Keratinocyte (primary cell): ENCODE measurements at regions not wholly inside any gene's neighbourhood (a gene's known extent, or its start where the extent isn't known, plus 50 kb on each side); places are given as distances from the start of the nearest gene placed in this dataset.

Source experiments
- DNase-seq: peaks from one replicate; pipeline ENCODE4 v3.0.0-alpha.2; 2011; ENCODE audit warnings: low read depth, missing footprints, low spot score
- FAIRE-seq: peaks from 2 replicates; lab custom pipeline; 2011; peaks lifted over from hg19 to GRCh38; lab: Jason Lieb, UNC
- H2AFZ ChIP-seq: 2 replicates; pipeline ENCODE4 v1.6.0; 2012; ENCODE audit warnings: low read length, control low read depth, inconsistent platforms; ENCODE audit not compliant: control insufficient read depth
- H3K27ac ChIP-seq: 2 replicates; pipeline ENCODE4 v1.5.1; 2011; ENCODE audit warnings: low read length; ENCODE audit not compliant: control insufficient read depth, insufficient read depth
- H3K27me3 ChIP-seq: 3 replicates; pipeline ENCODE4 v1.6.0; 2011; ENCODE audit warnings: low read length; ENCODE audit not compliant: control insufficient read depth, insufficient read depth; ENCODE audit errors: extremely low read depth
- H3K36me3 ChIP-seq, 2 experiments: 2 replicates in 1 of 2; 3 replicates in 1 of 2; pipeline ENCODE4 v1.5.1; 2011; ENCODE audit warnings: low read length in 2 of 2, mild to moderate bottlenecking in 1 of 2; ENCODE audit not compliant: control insufficient read depth in 2 of 2, insufficient read depth in 2 of 2; ENCODE audit errors: extremely low read depth in 1 of 2
- H3K4me1 ChIP-seq: 3 replicates; pipeline ENCODE4 v1.5.1; 2011; ENCODE audit warnings: low read length; ENCODE audit not compliant: control insufficient read depth, insufficient read depth; ENCODE audit errors: extremely low read depth
- H3K4me2 ChIP-seq: 3 replicates; pipeline ENCODE4 v1.6.0; 2011; ENCODE audit warnings: low read depth, low read length; ENCODE audit not compliant: control insufficient read depth, insufficient read depth; ENCODE audit errors: extremely low read depth
- H3K4me3 ChIP-seq, 3 experiments: fragments of 200-600 bp in 1 of 3; sonication (generic) in 1 of 3; 2 replicates in 2 of 3; 3 replicates in 1 of 3; pipeline ENCODE4 v1.5.1; 2011 to 2016; ENCODE audit warnings: low read length in 3 of 3, mild to moderate bottlenecking in 3 of 3, control low read depth in 2 of 3, inconsistent platforms in 1 of 3, low read depth in 1 of 3, mixed read lengths in 1 of 3, mixed run types in 1 of 3, moderate library complexity in 1 of 3; ENCODE audit not compliant: control insufficient read depth in 2 of 3, insufficient read depth in 2 of 3; ENCODE audit errors: extremely low read depth in 1 of 3
- H3K79me2 ChIP-seq: 2 replicates; pipeline ENCODE4 v1.6.0; 2012; ENCODE audit warnings: low read length; ENCODE audit not compliant: control insufficient read depth, insufficient read depth
- H3K9ac ChIP-seq: 3 replicates; pipeline ENCODE4 v1.6.0; 2011; ENCODE audit warnings: low read length; ENCODE audit not compliant: control insufficient read depth, insufficient read depth; ENCODE audit errors: extremely low read depth
- H3K9me1 ChIP-seq: 3 replicates; pipeline ENCODE4 v1.6.0; 2011; ENCODE audit warnings: low read length; ENCODE audit not compliant: control insufficient read depth, insufficient read depth; ENCODE audit errors: extremely low read depth
- H3K9me3 ChIP-seq: 2 replicates; pipeline ENCODE4 v1.5.1; 2012; ENCODE audit warnings: low read depth, low read length; ENCODE audit not compliant: control insufficient read depth
- H4K20me1 ChIP-seq: 3 replicates; pipeline ENCODE4 v1.6.0; 2011; ENCODE audit warnings: low read length; ENCODE audit not compliant: control insufficient read depth, insufficient read depth; ENCODE audit errors: extremely low read depth
- EZH2 ChIP-seq: IDR thresholded peaks from one replicate; pipeline ENCODE4 v1.6.1; 2012; ENCODE audit warnings: inconsistent platforms, mild to moderate bottlenecking, low read length, moderate library complexity
- dilution Hi-C: fragments of 300-500 bp; cut with MboI; formaldehyde crosslinking; loops from one replicate; pipeline ENCODE4 v1.7.0; 2020; ENCODE audit warnings: low sequenced_read_pairs; ENCODE audit not compliant: extremely low pct_ligation_motif_present
- TF ChIP-seq, protein P1 (sequence below), 3 experiments: IDR thresholded peaks in 1 of 3; conservative IDR thresholded peaks in 1 of 3; optimal IDR thresholded peaks in 1 of 3; 2 replicates in 2 of 3; 3 replicates in 1 of 3; pipeline versions ENCODE3 to v1.5.1; 2011; ENCODE audit warnings: low read length in 3 of 3, mild to moderate bottlenecking in 3 of 3, moderate library complexity in 2 of 3, control low read depth in 1 of 3, inconsistent platforms in 1 of 3; ENCODE audit not compliant: insufficient read depth in 2 of 3; ENCODE audit errors: extremely low read depth in 1 of 3

DNA sequence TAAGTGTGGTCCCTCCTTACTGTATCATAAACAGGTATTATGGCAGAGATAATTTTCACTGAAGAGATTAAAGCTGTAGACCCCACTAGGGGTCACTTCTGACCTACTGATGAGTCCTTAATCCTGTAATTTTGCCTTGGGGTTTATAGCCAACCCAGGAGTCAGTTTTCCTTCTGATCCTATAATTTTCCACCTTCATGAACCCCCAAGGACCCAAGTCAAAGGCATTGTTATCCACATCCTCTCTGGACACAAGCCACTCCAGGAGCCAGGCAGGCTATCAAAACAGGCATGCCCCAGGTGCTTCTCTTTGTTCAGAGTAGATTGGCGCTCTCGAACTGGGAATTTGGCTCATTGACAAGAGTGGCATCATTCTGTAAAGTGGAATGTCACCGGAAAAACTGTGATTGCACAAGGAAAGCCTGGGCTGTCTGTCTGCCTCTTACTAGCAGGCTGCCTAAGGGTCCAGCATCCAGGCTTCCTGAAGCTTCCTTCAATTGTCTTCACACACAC lies 1523.2 kb upstream of the FLRT2 start:
- Histone ChIP-seq H3K27me3 (no peaks in the 10 kb centered on the region), H4K20me1 (no peaks in the 10 kb centered on the region), H3K9me3 (no peaks in the 10 kb centered on the region), H3K4me3 (no peak overlapping the region), H3K4me2 (no peak overlapping the region), H3K27ac (no peak overlapping the region), H3K9ac (no peak overlapping the region), H2AFZ (no peak overlapping the region), H3K79me2 (no peaks in the 10 kb centered on the region), H3K4me1 (no peaks in the 10 kb centered on the region), H3K36me3 (no peaks in the 10 kb centered on the region), H3K9me1 (no peaks in the 10 kb centered on the region)
- DNase-seq (no peak), FAIRE-seq (no peak)
- dilution Hi-C loops: no loop called here
- TF ChIP-seq, protein P1, sequence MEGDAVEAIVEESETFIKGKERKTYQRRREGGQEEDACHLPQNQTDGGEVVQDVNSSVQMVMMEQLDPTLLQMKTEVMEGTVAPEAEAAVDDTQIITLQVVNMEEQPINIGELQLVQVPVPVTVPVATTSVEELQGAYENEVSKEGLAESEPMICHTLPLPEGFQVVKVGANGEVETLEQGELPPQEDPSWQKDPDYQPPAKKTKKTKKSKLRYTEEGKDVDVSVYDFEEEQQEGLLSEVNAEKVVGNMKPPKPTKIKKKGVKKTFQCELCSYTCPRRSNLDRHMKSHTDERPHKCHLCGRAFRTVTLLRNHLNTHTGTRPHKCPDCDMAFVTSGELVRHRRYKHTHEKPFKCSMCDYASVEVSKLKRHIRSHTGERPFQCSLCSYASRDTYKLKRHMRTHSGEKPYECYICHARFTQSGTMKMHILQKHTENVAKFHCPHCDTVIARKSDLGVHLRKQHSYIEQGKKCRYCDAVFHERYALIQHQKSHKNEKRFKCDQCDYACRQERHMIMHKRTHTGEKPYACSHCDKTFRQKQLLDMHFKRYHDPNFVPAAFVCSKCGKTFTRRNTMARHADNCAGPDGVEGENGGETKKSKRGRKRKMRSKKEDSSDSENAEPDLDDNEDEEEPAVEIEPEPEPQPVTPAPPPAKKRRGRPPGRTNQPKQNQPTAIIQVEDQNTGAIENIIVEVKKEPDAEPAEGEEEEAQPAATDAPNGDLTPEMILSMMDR (optimal IDR thresholded peaks at IDR 0.05 in 1 of 3, IDR thresholded peaks at IDR 0.05 in 1 of 3, conservative IDR thresholded peaks at IDR 0.05 in 1 of 3; ENCODE audit: extremely low read depth in 1 of 3, insufficient read depth in 2 of 3, low read length in 3 of 3): no peak
- no peak for TF ChIP-seq EZH2

DNA sequence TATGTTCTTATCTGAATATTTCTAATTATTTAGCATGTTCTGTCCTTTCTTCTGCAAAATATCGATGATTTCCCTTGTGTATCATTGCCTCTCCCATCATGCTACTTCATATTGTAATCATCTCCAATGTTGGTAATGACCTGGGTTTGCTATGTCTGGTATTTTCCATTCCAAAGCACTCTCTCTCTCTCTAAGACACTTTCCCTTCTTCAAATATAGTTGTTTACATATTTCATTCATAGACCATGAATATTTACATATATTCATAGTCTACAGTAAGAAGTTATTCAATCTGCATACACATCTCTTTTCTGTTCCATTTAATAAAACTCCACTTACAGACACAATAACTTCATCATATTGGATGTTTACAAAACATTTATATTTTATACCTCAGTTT lies 1516.5 kb upstream of the FLRT2 start:
- H3K79me2 ChIP-seq: no peaks in the 10 kb centered on the region
- no peaks in the 10 kb centered on the region for H3K4me1 ChIP-seq
- no peaks in the 10 kb centered on the region for H3K27me3 ChIP-seq
- no peak overlapping the region for H3K9ac ChIP-seq
- H3K27ac ChIP-seq: no peak overlapping the region
- H4K20me1 ChIP-seq: no peaks in the 10 kb centered on the region
- TF ChIP-seq, protein P1 (optimal IDR thresholded peaks at IDR 0.05 in 1 of 3, IDR thresholded peaks at IDR 0.05 in 1 of 3, conservative IDR thresholded peaks at IDR 0.05 in 1 of 3; ENCODE audit: extremely low read depth in 1 of 3, insufficient read depth in 2 of 3, low read length in 3 of 3): no peak
- no peak for TF ChIP-seq EZH2
- no peak for DNase-seq
- H3K9me1 ChIP-seq: no peaks in the 10 kb centered on the region
- no peak for FAIRE-seq
- dilution Hi-C loops: no loop called here
- H3K9me3 ChIP-seq: no peaks in the 10 kb centered on the region
- H3K4me2 ChIP-seq: no peak overlapping the region
- H3K36me3 ChIP-seq: no peaks in the 10 kb centered on the region
- no peak overlapping the region for H3K4me3 ChIP-seq
- no peak overlapping the region for H2AFZ ChIP-seq
